MM.1S (cell line): ENCODE measurements at regions not wholly inside any gene's neighbourhood (a gene's known extent, or its start where the extent isn't known, plus 50 kb on each side); places are given as distances from the start of the nearest gene placed in this dataset.

Experiments used
- DNase-seq: peaks from one replicate; pipeline ENCODE4 v3.0.0-alpha.2; 2015
- H2AFZ ChIP-seq: fragments of 300-600 bp; sonication (generic); 2 replicates; pipeline ENCODE4 v1.6.0; 2016; ENCODE audit warnings: antibody characterized with exemption, low read length
- H3F3A ChIP-seq: fragments of 300-600 bp; sonication (generic); 2 replicates; pipeline ENCODE4 v1.6.1; 2016; ENCODE audit warnings: mild to moderate bottlenecking, antibody characterized with exemption, low read length, moderate library complexity, mixed read lengths; ENCODE audit not compliant: insufficient read depth
- H3K27ac ChIP-seq: fragments of 300-600 bp; sonication (generic); 2 replicates; pipeline ENCODE4 v1.5.1; 2016; ENCODE audit warnings: mild to moderate bottlenecking, low read length
- H3K27me3 ChIP-seq: fragments of 300-600 bp; sonication (generic); replicated peaks from 2 replicates; pipeline ENCODE4 v1.6.0; 2016; ENCODE audit warnings: low read length; ENCODE audit not compliant: insufficient read depth
- H3K36me3 ChIP-seq: fragments of 300-600 bp; sonication (generic); replicated peaks from 2 replicates; pipeline ENCODE4 v1.6.1; 2016; ENCODE audit warnings: mild to moderate bottlenecking, low read length, mixed read lengths; ENCODE audit not compliant: insufficient read depth
- H3K4me1 ChIP-seq: fragments of 300-600 bp; sonication (generic); 2 replicates; pipeline ENCODE4 v1.6.1; 2016; ENCODE audit warnings: low read length, mixed read lengths
- H3K4me2 ChIP-seq: fragments of 300-600 bp; sonication (generic); 2 replicates; pipeline ENCODE4 v1.6.0; 2016; ENCODE audit warnings: low read depth, low read length
- H3K4me3 ChIP-seq: fragments of 300-600 bp; sonication (generic); 2 replicates; pipeline ENCODE4 v1.5.1; 2016; ENCODE audit warnings: low read length, mixed read lengths
- H3K79me2 ChIP-seq: fragments of 300-600 bp; sonication (generic); 2 replicates; pipeline ENCODE4 v1.6.1; 2016; ENCODE audit warnings: mixed run types, low read length, mixed read lengths
- H3K9ac ChIP-seq: fragments of 300-600 bp; sonication (generic); 2 replicates; pipeline ENCODE4 v1.6.1; 2016; ENCODE audit warnings: low read length, mixed read lengths
- H3K9me2 ChIP-seq: fragments of 300-600 bp; sonication (generic); replicated peaks from 2 replicates; pipeline ENCODE4 v1.6.1; 2016; ENCODE audit warnings: mild to moderate bottlenecking, low read length, mixed read lengths; ENCODE audit not compliant: insufficient read depth
- H3K9me3 ChIP-seq: fragments of 300-600 bp; sonication (generic); replicated peaks from 2 replicates; pipeline ENCODE4 v1.6.1; 2016; ENCODE audit warnings: mild to moderate bottlenecking, low read length, mixed read lengths; ENCODE audit not compliant: insufficient read depth
- H4K20me1 ChIP-seq: fragments of 300-600 bp; sonication (generic); 2 replicates; pipeline ENCODE4 v1.6.1; 2016; ENCODE audit warnings: mild to moderate bottlenecking, low read length, moderate library complexity, mixed read lengths; ENCODE audit not compliant: insufficient read depth
- EZH2 ChIP-seq: fragments of 300-600 bp; sonication (generic); optimal IDR thresholded peaks from 2 replicates; pipeline ENCODE3; 2017; ENCODE audit warnings: low read depth, mild to moderate bottlenecking, antibody characterized with exemption, low read length, mixed read lengths
- EZH2phosphoT487 ChIP-seq: fragments of 300-600 bp; sonication (generic); IDR thresholded peaks from 2 replicates; pipeline ENCODE4 v1.6.1; 2018; ENCODE audit warnings: antibody characterized with exemption, low read length
- TF ChIP-seq, protein P1 (sequence below): fragments of 300-600 bp; sonication (generic); IDR thresholded peaks from 2 replicates; pipeline ENCODE4 v1.5.1; 2016; ENCODE audit warnings: antibody characterized with exemption, low read length, mixed read lengths

DNA sequence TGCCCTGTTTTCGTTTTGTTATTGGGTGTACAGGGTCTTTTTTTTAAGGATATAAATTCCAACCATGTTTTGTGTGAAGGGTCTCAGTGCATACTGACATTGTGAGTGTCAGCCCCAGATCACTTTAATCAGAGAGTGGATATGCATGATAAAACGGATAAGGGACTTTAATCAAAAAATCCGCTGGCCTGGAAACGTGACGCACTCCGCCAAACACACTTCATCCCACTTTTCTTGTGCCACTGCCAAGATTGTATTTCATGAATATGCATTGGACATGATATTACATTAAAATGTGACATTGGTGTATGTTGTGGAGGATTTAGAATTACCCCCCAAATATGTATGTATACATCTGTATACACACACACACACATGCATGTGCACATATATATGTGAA is 273.1 kb downstream of the VRK1 start:
- H3K4me1 ChIP-seq: no peaks in the 10 kb centered on the region
- no peaks in the 10 kb centered on the region for H4K20me1 ChIP-seq
- no peak overlapping the region for H3K9ac ChIP-seq
- no peaks in the 10 kb centered on the region for H3K36me3 ChIP-seq
- H3K4me2 ChIP-seq: no peak overlapping the region
- H3K27me3 ChIP-seq: no peaks in the 10 kb centered on the region
- no peak overlapping the region for H2AFZ ChIP-seq
- no peak overlapping the region for H3K4me3 ChIP-seq
- TF ChIP-seq EZH2: no peak
- no peak for TF ChIP-seq EZH2phosphoT487
- TF ChIP-seq, protein P1, sequence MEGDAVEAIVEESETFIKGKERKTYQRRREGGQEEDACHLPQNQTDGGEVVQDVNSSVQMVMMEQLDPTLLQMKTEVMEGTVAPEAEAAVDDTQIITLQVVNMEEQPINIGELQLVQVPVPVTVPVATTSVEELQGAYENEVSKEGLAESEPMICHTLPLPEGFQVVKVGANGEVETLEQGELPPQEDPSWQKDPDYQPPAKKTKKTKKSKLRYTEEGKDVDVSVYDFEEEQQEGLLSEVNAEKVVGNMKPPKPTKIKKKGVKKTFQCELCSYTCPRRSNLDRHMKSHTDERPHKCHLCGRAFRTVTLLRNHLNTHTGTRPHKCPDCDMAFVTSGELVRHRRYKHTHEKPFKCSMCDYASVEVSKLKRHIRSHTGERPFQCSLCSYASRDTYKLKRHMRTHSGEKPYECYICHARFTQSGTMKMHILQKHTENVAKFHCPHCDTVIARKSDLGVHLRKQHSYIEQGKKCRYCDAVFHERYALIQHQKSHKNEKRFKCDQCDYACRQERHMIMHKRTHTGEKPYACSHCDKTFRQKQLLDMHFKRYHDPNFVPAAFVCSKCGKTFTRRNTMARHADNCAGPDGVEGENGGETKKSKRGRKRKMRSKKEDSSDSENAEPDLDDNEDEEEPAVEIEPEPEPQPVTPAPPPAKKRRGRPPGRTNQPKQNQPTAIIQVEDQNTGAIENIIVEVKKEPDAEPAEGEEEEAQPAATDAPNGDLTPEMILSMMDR: no peak
- H3K9me3 ChIP-seq: no peaks in the 10 kb centered on the region
- no peaks in the 10 kb centered on the region for H3K9me2 ChIP-seq
- DNase-seq: no peak
- H3K79me2 ChIP-seq: no peaks in the 10 kb centered on the region
- no peaks in the 10 kb centered on the region for H3F3A ChIP-seq
- H3K27ac ChIP-seq: no peak overlapping the region

DNA sequence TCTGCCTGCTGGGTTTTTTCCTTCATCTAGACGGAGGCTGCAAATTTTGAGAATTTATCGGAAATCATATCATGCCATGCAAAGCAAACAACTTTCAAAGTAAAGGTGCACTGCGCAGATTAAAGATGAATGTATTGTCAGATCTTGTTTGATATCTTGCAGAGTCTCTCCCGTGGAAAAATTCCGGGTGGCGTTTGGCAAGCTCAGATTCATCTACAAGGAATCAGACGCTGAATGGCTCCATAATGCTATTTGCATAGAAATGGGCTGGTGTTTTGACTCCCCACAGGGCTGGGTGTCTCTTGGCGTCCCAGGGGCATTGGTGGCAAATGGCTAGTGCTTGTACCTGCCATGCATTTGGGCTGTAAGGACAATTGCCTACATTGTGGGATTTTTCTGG is 274.0 kb downstream of the VRK1 start:
- Histone ChIP-seq H3K9me3 (no peaks in the 10 kb centered on the region), H3K36me3 (no peaks in the 10 kb centered on the region), H3K79me2 (no peaks in the 10 kb centered on the region), H3K4me2 (no peak overlapping the region), H3K4me3 (no peak overlapping the region), H3K27ac (no peak overlapping the region), H3K9ac (no peak overlapping the region), H4K20me1 (no peaks in the 10 kb centered on the region), H3F3A (no peaks in the 10 kb centered on the region), H3K27me3 (no peaks in the 10 kb centered on the region), H2AFZ (no peak overlapping the region), H3K9me2 (no peaks in the 10 kb centered on the region), H3K4me1 (no peaks in the 10 kb centered on the region)
- TF ChIP-seq EZH2 (no peak), EZH2phosphoT487 (no peak)
- TF ChIP-seq, protein P1: no peak
- no peak for DNase-seq

DNA sequence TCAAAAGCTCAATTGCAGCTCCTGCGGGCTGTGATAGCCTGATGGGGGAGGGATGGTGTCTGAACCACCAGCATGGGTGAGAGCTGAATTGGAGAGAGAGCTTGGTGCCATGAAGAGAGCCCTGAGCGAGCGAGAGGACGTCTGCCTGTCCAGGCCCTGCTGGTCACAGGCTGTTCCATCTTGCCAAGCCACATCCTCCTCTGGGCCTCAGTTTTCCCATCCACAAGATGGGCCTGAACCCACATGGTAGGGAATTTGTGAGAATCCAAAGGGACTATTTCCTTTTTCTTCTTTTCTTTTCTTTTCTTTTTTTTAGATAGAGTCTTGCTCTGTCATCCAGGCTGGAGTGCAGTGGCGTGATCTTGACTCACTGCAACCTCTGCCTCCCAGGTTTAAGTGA is 276.4 kb downstream of the VRK1 start:
- no peak overlapping the region for H3K27ac ChIP-seq

More for the DNA sequence above, 276.4 kb downstream of the VRK1 start:
- H3K4me1 ChIP-seq: no peaks in the 10 kb centered on the region
- no peak for TF ChIP-seq EZH2
- TF ChIP-seq EZH2phosphoT487: no peak
- TF ChIP-seq, protein P1: no peak
- H3K9ac ChIP-seq: no peak overlapping the region
- no peaks in the 10 kb centered on the region for H3K36me3 ChIP-seq
- H3K27me3 ChIP-seq: no peaks in the 10 kb centered on the region
- H2AFZ ChIP-seq: no peak overlapping the region
- no peak overlapping the region for H3K4me3 ChIP-seq
- H3K4me2 ChIP-seq: no peak overlapping the region
- H3K9me2 ChIP-seq: no peaks in the 10 kb centered on the region
- no peaks in the 10 kb centered on the region for H3K79me2 ChIP-seq
- no peak for DNase-seq
- no peaks in the 10 kb centered on the region for H3F3A ChIP-seq
- H3K9me3 ChIP-seq: no peaks in the 10 kb centered on the region
- H4K20me1 ChIP-seq: no peaks in the 10 kb centered on the region
